GM12873 (cell line): ENCODE measurements at regions not wholly inside any gene's neighbourhood (a gene's known extent, or its start where the extent isn't known, plus 50 kb on each side); places are given as distances from the start of the nearest gene placed in this dataset.

ENCODE experiments used
- CTCF ChIP-seq: IDR thresholded peaks from 2 replicates; pipeline ENCODE4 v1.5.1; 2012; ENCODE audit warnings: low read depth, mild to moderate bottlenecking, moderate library complexity, low read length, control low read depth; ENCODE audit not compliant: insufficient read depth; ENCODE audit errors: missing control alignments

- no peak for TF ChIP-seq CTCF
These were observed 220.8 kb upstream of the MARCKS start for GRCh38 chr6:113636357-113636824.

GRCh38 chr6:113640051-113640450 lies 217.1 kb upstream of the MARCKS start:
- no peak for TF ChIP-seq CTCF

- no peak for TF ChIP-seq CTCF
These were observed 215.0 kb upstream of the MARCKS start for GRCh38 chr6:113642001-113642713.

- TF ChIP-seq CTCF = no peak
These were observed 214.3 kb upstream of the MARCKS start for GRCh38 chr6:113642714-113643406.

- TF ChIP-seq CTCF = no peak
These were observed 213.8 kb upstream of the MARCKS start for GRCh38 chr6:113643407-113643770.

- TF ChIP-seq CTCF = no peak
These were observed 212.1 kb upstream of the MARCKS start for GRCh38 chr6:113644861-113645575.

- no peak for TF ChIP-seq CTCF
These were observed 211.6 kb upstream of the MARCKS start for GRCh38 chr6:113645576-113645970.
